Lower leg skin (tissue), 4 donors: ENCODE measurements at regions not wholly inside any gene's neighbourhood (a gene's known extent, or its start where the extent isn't known, plus 50 kb on each side); places are given as distances from the start of the nearest gene placed in this dataset.
A peak's percentile ranks its signal among the peaks of the same experiment; 100 is the strongest.

Experiments used
- DNase-seq, 2 donors: peaks; one replicate each; pipeline ENCODE4 v3.0.0-alpha.2; 2019; ENCODE audit warnings: low spot score in 2 of 2
- H3K4me3 ChIP-seq: fragments of 200-600 bp; sonication (generic); 2 replicates; pipeline ENCODE4 v1.5.1; 2017; ENCODE audit warnings: mild to moderate bottlenecking, low read depth; ENCODE audit not compliant: poor library complexity, severe bottlenecking
- CTCF ChIP-seq, 3 donors: fragments of 450-650 bp; IDR thresholded peaks; one replicate each; pipeline ENCODE4 v1.5.1; 2016; ENCODE audit warnings: antibody characterized with exemption in 3 of 3, mild to moderate bottlenecking in 3 of 3, moderate library complexity in 2 of 3
- POLR2A ChIP-seq, 2 donors: fragments of 450-650 bp; IDR thresholded peaks; one replicate each; pipeline ENCODE4 v1.6.1; 2016 to 2017; ENCODE audit warnings: antibody characterized with exemption in 2 of 2, mild to moderate bottlenecking in 1 of 2, moderate library complexity in 1 of 2
- WGBS, 2 donors: methylation state at CpG; one replicate each; pipeline ENCODE4 v1.1.5; 2018; 5-methylcytosine and 5-hydroxymethylcytosine counted together
- intact Hi-C: fragments of 100-400 bp; cut with DNase I; formaldehyde crosslinking; loops from one replicate; pipeline ENCODE4 v1.15.0; 2023; ENCODE audit warnings: low total_unique reads

- H3K4me3 ChIP-seq: no peak overlapping the region
- intact Hi-C loops: no loop called here
- TF ChIP-seq POLR2A (IDR thresholded peaks at IDR 0.05): no peak
- no peak for TF ChIP-seq CTCF (IDR thresholded peaks at IDR 0.05)
- no peak for DNase-seq
- WGBS, 2 donors: 91 to 95% methylated on average over 13 of the region's 13 CpGs
Observed at GRCh38 chr16:14365200-14365851, 264.7 kb downstream of the PARN start.

- DNase-seq: no peak
- intact Hi-C loops: no loop called here
- 45 to 57% methylated on average over 29 of the region's 29 CpGs for WGBS, 2 donors
- no peak overlapping the region for H3K4me3 ChIP-seq
- TF ChIP-seq CTCF (IDR thresholded peaks at IDR 0.05): peak in 1 of 3 donors; percentile 95
- TF ChIP-seq POLR2A (IDR thresholded peaks at IDR 0.05): no peak
Observed at GRCh38 chr16:14364386-14365199, 265.5 kb downstream of the PARN start.

GRCh38 chr16:14364112-14364385 lies 266.0 kb downstream of the PARN start:
- intact Hi-C loops: no loop called here
- H3K4me3 ChIP-seq: no peak overlapping the region
- 28 to 44% methylated on average over 4 of the region's 4 CpGs for WGBS, 2 donors
- no peak for DNase-seq
- TF ChIP-seq POLR2A (IDR thresholded peaks at IDR 0.05) (no peak), CTCF (IDR thresholded peaks at IDR 0.05) (no peak)

- TF ChIP-seq CTCF (IDR thresholded peaks at IDR 0.05) (no peak), POLR2A (IDR thresholded peaks at IDR 0.05) (no peak)
- DNase-seq: no peak
- intact Hi-C loops: no loop called here
- no peak overlapping the region for H3K4me3 ChIP-seq
- WGBS, 2 donors: 49 to 60% methylated on average over 20 of the region's 20 CpGs
Observed at GRCh38 chr16:14362774-14363371, 267.2 kb downstream of the PARN start.

GRCh38 chr16:14360326-14361037 lies 269.6 kb downstream of the PARN start:
- 87% methylated on average over 8 of the region's 8 CpGs for WGBS, 2 donors
- no peak for TF ChIP-seq POLR2A (IDR thresholded peaks at IDR 0.05)
- TF ChIP-seq CTCF (IDR thresholded peaks at IDR 0.05): no peak
- intact Hi-C loops: no loop called here
- no peak for DNase-seq
- no peak overlapping the region for H3K4me3 ChIP-seq
